ENCODE measurements at regions not wholly inside any gene's neighbourhood (a gene's known extent, or its start where the extent isn't known, plus 50 kb on each side); places are given as distances from the start of the nearest gene placed in this dataset.

GRCh38 chr7:115511330-115511729 is 519.2 kb downstream of the TFEC start:
- Histone ChIP-seq H3K9me3 (ENCODE audit: control extremely low read depth in 1 of 5, control insufficient read depth in 4 of 5, insufficient read depth in 2 of 5, low read depth in 1 of 5, low read length in 4 of 5) (no peaks in the 10 kb centered on the region), H3K4me3 (ENCODE audit: control insufficient read depth in 1 of 7, extremely low read depth in 1 of 7, insufficient read depth in 4 of 7, low read depth in 2 of 7, low read length in 6 of 7) (no peak overlapping the region), H3K36me3 (ENCODE audit: control insufficient read depth in 4 of 4, insufficient read depth in 4 of 4, low read length in 3 of 4) (no peaks in the 10 kb centered on the region), H3K27me3 (replicated peaks in 2 of 5; ENCODE audit: control insufficient read depth in 4 of 5, insufficient read depth in 5 of 5, low read length in 4 of 5) (peaks cover 0 to 2% (median 0%) of the 10 kb centered on the region in 5 experiments), H3K27ac (ENCODE audit: insufficient read depth in 1 of 2, low read depth in 1 of 2, low read length in 2 of 2, poor library complexity in 1 of 2, severe bottlenecking in 2 of 2) (no peak overlapping the region), H3K4me1 (ENCODE audit: control extremely low read depth in 1 of 4, control insufficient read depth in 4 of 4, insufficient read depth in 4 of 4, low read length in 3 of 4) (no peaks in the 10 kb centered on the region)
- POLR2A ChIA-PET: no interaction called here
- no peak for DNase-seq
- no CpG with 5 or more reads among the region's 3 CpGs for WGBS (ENCODE audit: insufficient coverage)
- CTCF ChIA-PET: no interaction called here

- ChIA-PET CTCF (interaction anchor here (1.1 kb wide), 1 partner anchor 640 kb away, joined by 3 read pairs; no protein-coding TSS in a partner anchor), POLR2A (no interaction called here)
- H3K36me3 ChIP-seq (ENCODE audit: control insufficient read depth in 4 of 4, insufficient read depth in 4 of 4, low read length in 3 of 4): no peaks in the 10 kb centered on the region
- H3K27ac ChIP-seq (ENCODE audit: insufficient read depth in 1 of 2, low read depth in 1 of 2, low read length in 2 of 2, poor library complexity in 1 of 2, severe bottlenecking in 2 of 2): no peak overlapping the region
- no peaks in the 10 kb centered on the region for H3K9me3 ChIP-seq (ENCODE audit: control extremely low read depth in 1 of 5, control insufficient read depth in 4 of 5, insufficient read depth in 2 of 5, low read depth in 1 of 5, low read length in 4 of 5)
- H3K4me1 ChIP-seq (ENCODE audit: control extremely low read depth in 1 of 4, control insufficient read depth in 4 of 4, insufficient read depth in 4 of 4, low read length in 3 of 4): no peaks in the 10 kb centered on the region
- H3K4me3 ChIP-seq (ENCODE audit: control insufficient read depth in 1 of 7, extremely low read depth in 1 of 7, insufficient read depth in 4 of 7, low read depth in 2 of 7, low read length in 6 of 7): no peak overlapping the region
- DNase-seq: no peak
- peaks cover 0 to 2% (median 0%) of the 10 kb centered on the region in 5 experiments for H3K27me3 ChIP-seq (replicated peaks in 2 of 5; ENCODE audit: control insufficient read depth in 4 of 5, insufficient read depth in 5 of 5, low read length in 4 of 5)
Measured at GRCh38 chr7:115505136-115505535, 525.4 kb downstream of the TFEC start.

- ChIA-PET CTCF (interaction anchor here (1.1 kb wide), 1 partner anchor 23 kb away, joined by 4 read pairs; no protein-coding TSS in a partner anchor), POLR2A (no interaction called here)
- Histone ChIP-seq H3K36me3 (ENCODE audit: control insufficient read depth in 4 of 4, insufficient read depth in 4 of 4, low read length in 3 of 4) (no peaks in the 10 kb centered on the region), H3K9me3 (ENCODE audit: control extremely low read depth in 1 of 5, control insufficient read depth in 4 of 5, insufficient read depth in 2 of 5, low read depth in 1 of 5, low read length in 4 of 5) (no peaks in the 10 kb centered on the region), H3K27me3 (replicated peaks in 2 of 5; ENCODE audit: control insufficient read depth in 4 of 5, insufficient read depth in 5 of 5, low read length in 4 of 5) (peaks cover 0 to 4% (median 0%) of the 10 kb centered on the region in 5 experiments), H3K4me1 (ENCODE audit: control extremely low read depth in 1 of 4, control insufficient read depth in 4 of 4, insufficient read depth in 4 of 4, low read length in 3 of 4) (no peaks in the 10 kb centered on the region), H3K4me3 (ENCODE audit: control insufficient read depth in 1 of 7, extremely low read depth in 1 of 7, insufficient read depth in 4 of 7, low read depth in 2 of 7, low read length in 6 of 7) (no peak overlapping the region), H3K27ac (ENCODE audit: insufficient read depth in 1 of 2, low read depth in 1 of 2, low read length in 2 of 2, poor library complexity in 1 of 2, severe bottlenecking in 2 of 2) (no peak overlapping the region)
- 100% methylated on average over 1 of the region's 3 CpGs for WGBS (ENCODE audit: insufficient coverage)
- no peak for DNase-seq
Measured at GRCh38 chr7:115499956-115500355, 530.6 kb downstream of the TFEC start.

DNA sequence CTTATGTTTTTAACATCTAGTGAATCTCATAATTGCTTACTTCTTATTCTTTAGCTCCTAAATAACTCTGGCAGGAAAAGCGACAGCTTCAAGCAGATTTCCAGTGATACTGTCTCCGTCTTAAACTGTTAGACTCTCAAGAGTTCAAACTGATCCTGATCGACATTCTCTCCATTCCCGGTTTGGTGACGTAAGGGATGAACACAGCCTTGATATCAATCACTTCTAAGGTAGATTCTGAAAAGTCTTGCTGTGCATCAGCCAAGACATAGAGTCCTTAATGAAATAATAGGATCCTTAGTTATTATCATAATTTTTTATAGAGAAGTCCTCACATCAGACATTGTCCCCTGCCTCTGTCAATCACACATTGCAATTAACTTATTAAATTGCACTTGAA is 534.6 kb downstream of the TFEC start:
- no peak overlapping the region for H3K27ac ChIP-seq (ENCODE audit: insufficient read depth in 1 of 2, low read depth in 1 of 2, low read length in 2 of 2, poor library complexity in 1 of 2, severe bottlenecking in 2 of 2)
- POLR2A ChIA-PET: no interaction called here
- DNase-seq: no peak
- no peak overlapping the region for H3K4me3 ChIP-seq (ENCODE audit: control insufficient read depth in 1 of 7, extremely low read depth in 1 of 7, insufficient read depth in 4 of 7, low read depth in 2 of 7, low read length in 6 of 7)
- 95% methylated on average over 5 of the region's 5 CpGs for WGBS (ENCODE audit: insufficient coverage)
- no peaks in the 10 kb centered on the region for H3K4me1 ChIP-seq (ENCODE audit: control extremely low read depth in 1 of 4, control insufficient read depth in 4 of 4, insufficient read depth in 4 of 4, low read length in 3 of 4)
- H3K36me3 ChIP-seq (ENCODE audit: control insufficient read depth in 4 of 4, insufficient read depth in 4 of 4, low read length in 3 of 4): no peaks in the 10 kb centered on the region
- CTCF ChIA-PET: no interaction called here
- no peaks in the 10 kb centered on the region for H3K9me3 ChIP-seq (ENCODE audit: control extremely low read depth in 1 of 5, control insufficient read depth in 4 of 5, insufficient read depth in 2 of 5, low read depth in 1 of 5, low read length in 4 of 5)
- H3K27me3 ChIP-seq (replicated peaks in 2 of 5; ENCODE audit: control insufficient read depth in 4 of 5, insufficient read depth in 5 of 5, low read length in 4 of 5): peaks cover 0 to 8% (median 3%) of the 10 kb centered on the region in 5 experiments

- ChIA-PET CTCF (interaction anchor here (1.0 kb wide), 1 partner anchor 142 kb away, joined by 3 read pairs; no protein-coding TSS in a partner anchor), POLR2A (no interaction called here)
- H3K27ac ChIP-seq (ENCODE audit: insufficient read depth in 1 of 2, low read depth in 1 of 2, low read length in 2 of 2, poor library complexity in 1 of 2, severe bottlenecking in 2 of 2): no peak overlapping the region
- no peak for DNase-seq
- no peak overlapping the region for H3K4me3 ChIP-seq (ENCODE audit: control insufficient read depth in 1 of 7, extremely low read depth in 1 of 7, insufficient read depth in 4 of 7, low read depth in 2 of 7, low read length in 6 of 7)
- no peaks in the 10 kb centered on the region for H3K4me1 ChIP-seq (ENCODE audit: control extremely low read depth in 1 of 4, control insufficient read depth in 4 of 4, insufficient read depth in 4 of 4, low read length in 3 of 4)
- H3K36me3 ChIP-seq (ENCODE audit: control insufficient read depth in 4 of 4, insufficient read depth in 4 of 4, low read length in 3 of 4): no peaks in the 10 kb centered on the region
- H3K27me3 ChIP-seq (replicated peaks in 2 of 5; ENCODE audit: control insufficient read depth in 4 of 5, insufficient read depth in 5 of 5, low read length in 4 of 5): peaks cover 0 to 8% (median 3%) of the 10 kb centered on the region in 5 experiments
- 87% methylated on average over 2 of the region's 5 CpGs for WGBS (ENCODE audit: insufficient coverage)
- H3K9me3 ChIP-seq (ENCODE audit: control extremely low read depth in 1 of 5, control insufficient read depth in 4 of 5, insufficient read depth in 2 of 5, low read depth in 1 of 5, low read length in 4 of 5): no peaks in the 10 kb centered on the region
Measured at GRCh38 chr7:115494529-115495147, 535.9 kb downstream of the TFEC start.

DNA sequence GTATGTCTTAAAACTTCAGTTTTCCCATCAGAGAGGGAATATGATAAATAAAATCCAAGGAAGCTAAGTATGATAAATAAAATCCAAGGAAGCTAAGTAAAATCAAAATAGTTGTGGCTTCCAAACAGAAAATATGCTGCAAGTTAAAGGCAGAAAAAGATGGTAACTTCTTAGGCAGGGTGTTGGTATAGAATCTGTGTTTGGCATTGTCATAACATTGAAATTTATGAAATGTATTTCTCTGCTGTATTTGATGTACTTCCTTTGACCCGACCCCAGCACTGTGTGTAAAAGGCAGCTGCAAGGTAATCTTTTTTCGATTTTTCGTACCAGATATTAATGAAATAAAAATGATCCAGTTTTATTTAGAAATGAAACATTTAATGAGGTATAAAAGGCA is 537.2 kb downstream of the TFEC start:
- Histone ChIP-seq H3K27ac (ENCODE audit: insufficient read depth in 1 of 2, low read depth in 1 of 2, low read length in 2 of 2, poor library complexity in 1 of 2, severe bottlenecking in 2 of 2) (no peak overlapping the region), H3K27me3 (replicated peaks in 2 of 5; ENCODE audit: control insufficient read depth in 4 of 5, insufficient read depth in 5 of 5, low read length in 4 of 5) (peaks cover 0 to 8% (median 3%) of the 10 kb centered on the region in 5 experiments), H3K36me3 (ENCODE audit: control insufficient read depth in 4 of 4, insufficient read depth in 4 of 4, low read length in 3 of 4) (no peaks in the 10 kb centered on the region), H3K4me3 (ENCODE audit: control insufficient read depth in 1 of 7, extremely low read depth in 1 of 7, insufficient read depth in 4 of 7, low read depth in 2 of 7, low read length in 6 of 7) (no peak overlapping the region), H3K9me3 (ENCODE audit: control extremely low read depth in 1 of 5, control insufficient read depth in 4 of 5, insufficient read depth in 2 of 5, low read depth in 1 of 5, low read length in 4 of 5) (no peaks in the 10 kb centered on the region), H3K4me1 (ENCODE audit: control extremely low read depth in 1 of 4, control insufficient read depth in 4 of 4, insufficient read depth in 4 of 4, low read length in 3 of 4) (no peaks in the 10 kb centered on the region)
- ChIA-PET POLR2A (no interaction called here), CTCF (interaction anchor here (1.0 kb wide), 1 partner anchor 13 kb away, joined by 4 read pairs; no protein-coding TSS in a partner anchor)
- DNase-seq: no peak
- 80% methylated on average over 1 of the region's 3 CpGs for WGBS (ENCODE audit: insufficient coverage)

- ChIA-PET CTCF (no interaction called here), POLR2A (no interaction called here)
- H3K36me3 ChIP-seq (ENCODE audit: control insufficient read depth in 4 of 4, insufficient read depth in 4 of 4, low read length in 3 of 4): no peaks in the 10 kb centered on the region
- H3K27ac ChIP-seq (ENCODE audit: insufficient read depth in 1 of 2, low read depth in 1 of 2, low read length in 2 of 2, poor library complexity in 1 of 2, severe bottlenecking in 2 of 2): no peak overlapping the region
- H3K4me1 ChIP-seq (ENCODE audit: control extremely low read depth in 1 of 4, control insufficient read depth in 4 of 4, insufficient read depth in 4 of 4, low read length in 3 of 4): no peaks in the 10 kb centered on the region
- peaks cover 0 to 8% (median 3%) of the 10 kb centered on the region in 5 experiments for H3K27me3 ChIP-seq (replicated peaks in 2 of 5; ENCODE audit: control insufficient read depth in 4 of 5, insufficient read depth in 5 of 5, low read length in 4 of 5)
- DNase-seq: no peak
- WGBS (ENCODE audit: insufficient coverage): 77% methylated on average over 2 of the region's 4 CpGs
- H3K9me3 ChIP-seq (ENCODE audit: control extremely low read depth in 1 of 5, control insufficient read depth in 4 of 5, insufficient read depth in 2 of 5, low read depth in 1 of 5, low read length in 4 of 5): no peaks in the 10 kb centered on the region
- H3K4me3 ChIP-seq (ENCODE audit: control insufficient read depth in 1 of 7, extremely low read depth in 1 of 7, insufficient read depth in 4 of 7, low read depth in 2 of 7, low read length in 6 of 7): no peak overlapping the region
Measured at GRCh38 chr7:115491744-115492380, 538.7 kb downstream of the TFEC start.

All from common myeloid progenitor, CD34-positive (primary cell).